Upper lobe of left lung (tissue), 4 donors: ENCODE measurements at regions not wholly inside any gene's neighbourhood (a gene's known extent, or its start where the extent isn't known, plus 50 kb on each side); places are given as distances from the start of the nearest gene placed in this dataset.

ENCODE experiments used
- POLR2A ChIP-seq, 4 donors: fragments of 450-650 bp; IDR thresholded peaks; one replicate each; pipeline ENCODE4 v1.5.1; 2016 to 2017; ENCODE audit warnings: antibody characterized with exemption in 4 of 4, mild to moderate bottlenecking in 2 of 4
- TF ChIP-seq, protein P1 (sequence below), 6 experiments: fragments of 450-650 bp in 4 of 6; fragments of 200-600 bp in 2 of 6; sonication (generic) in 2 of 6; IDR thresholded peaks; one replicate each; pipeline ENCODE4 v1.5.1; 2016 to 2019; ENCODE audit warnings: antibody characterized with exemption in 6 of 6

DNA sequence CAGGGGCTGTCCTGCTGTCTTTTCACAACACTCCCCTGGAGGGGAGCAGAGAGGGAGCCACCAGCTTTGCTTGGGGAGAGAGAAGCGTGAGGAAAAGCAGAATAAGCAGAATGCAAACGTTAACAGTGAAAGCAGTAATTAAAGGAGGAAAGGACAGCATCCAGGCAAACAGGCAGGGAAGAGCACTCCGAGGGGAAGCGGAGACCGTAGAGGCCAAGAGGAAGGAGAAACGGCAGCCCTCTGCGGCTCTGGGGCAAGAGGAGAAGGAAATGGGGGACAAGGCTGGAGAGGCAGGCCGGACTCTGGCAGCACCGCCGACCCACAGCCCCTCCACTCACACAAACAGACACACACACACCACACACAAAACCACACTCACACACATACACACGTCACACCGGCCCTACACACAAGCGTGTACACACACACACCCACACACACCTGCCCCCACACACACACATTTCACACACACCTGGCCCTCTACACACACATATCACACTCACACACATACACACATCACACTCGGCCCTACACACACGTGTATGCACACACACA, 449.8 kb downstream of the SOX6 start:
- TF ChIP-seq, protein P1, sequence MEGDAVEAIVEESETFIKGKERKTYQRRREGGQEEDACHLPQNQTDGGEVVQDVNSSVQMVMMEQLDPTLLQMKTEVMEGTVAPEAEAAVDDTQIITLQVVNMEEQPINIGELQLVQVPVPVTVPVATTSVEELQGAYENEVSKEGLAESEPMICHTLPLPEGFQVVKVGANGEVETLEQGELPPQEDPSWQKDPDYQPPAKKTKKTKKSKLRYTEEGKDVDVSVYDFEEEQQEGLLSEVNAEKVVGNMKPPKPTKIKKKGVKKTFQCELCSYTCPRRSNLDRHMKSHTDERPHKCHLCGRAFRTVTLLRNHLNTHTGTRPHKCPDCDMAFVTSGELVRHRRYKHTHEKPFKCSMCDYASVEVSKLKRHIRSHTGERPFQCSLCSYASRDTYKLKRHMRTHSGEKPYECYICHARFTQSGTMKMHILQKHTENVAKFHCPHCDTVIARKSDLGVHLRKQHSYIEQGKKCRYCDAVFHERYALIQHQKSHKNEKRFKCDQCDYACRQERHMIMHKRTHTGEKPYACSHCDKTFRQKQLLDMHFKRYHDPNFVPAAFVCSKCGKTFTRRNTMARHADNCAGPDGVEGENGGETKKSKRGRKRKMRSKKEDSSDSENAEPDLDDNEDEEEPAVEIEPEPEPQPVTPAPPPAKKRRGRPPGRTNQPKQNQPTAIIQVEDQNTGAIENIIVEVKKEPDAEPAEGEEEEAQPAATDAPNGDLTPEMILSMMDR (IDR thresholded peaks at IDR 0.05): no peak
- TF ChIP-seq POLR2A (IDR thresholded peaks at IDR 0.05): no peak
